Neural crest cell (in vitro differentiated cells): ENCODE measurements at regions not wholly inside any gene's neighbourhood (a gene's known extent, or its start where the extent isn't known, plus 50 kb on each side); places are given as distances from the start of the nearest gene placed in this dataset.

Source experiments
- DNase-seq: peaks from one replicate; pipeline ENCODE4 v3.0.0; 2021; ENCODE audit warnings: low read depth, mixed read lengths, low spot score
- H3K27ac Mint-ChIP-seq: one replicate; pipeline ENCODE4 v1.8.0; 2021; ENCODE audit warnings: mild to moderate bottlenecking, mixed read lengths; ENCODE audit not compliant: unreplicated experiment
- H3K27me3 Mint-ChIP-seq: 2 replicates; pipeline ENCODE4 v1.8.0; 2021; ENCODE audit warnings: low read depth, mild to moderate bottlenecking, mixed read lengths
- H3K36me3 Mint-ChIP-seq: 2 replicates; pipeline ENCODE4 v1.8.0; 2021; ENCODE audit warnings: low read depth, mild to moderate bottlenecking, mixed read lengths
- H3K4me1 Mint-ChIP-seq: 2 replicates; pipeline ENCODE4 v1.8.0; 2021; ENCODE audit warnings: mixed read lengths
- H3K4me3 Mint-ChIP-seq: one replicate; pipeline ENCODE4 v1.8.0; 2021; ENCODE audit warnings: mild to moderate bottlenecking, mixed read lengths
- H3K9me3 Mint-ChIP-seq: 2 replicates; pipeline ENCODE4 v1.8.0; 2021; ENCODE audit warnings: mixed read lengths
- TF ChIP-seq, protein P1 (sequence below): fragments of 200-600 bp; sonication (generic); conservative IDR thresholded peaks from 2 replicates; pipeline ENCODE4 v1.5.0; 2021; ENCODE audit warnings: antibody characterized with exemption, mild to moderate bottlenecking

GRCh38 chr2:238565031-238565430 lies 138.3 kb downstream of the ASB1 start:
- no peak for DNase-seq
- H3K4me1 Mint-ChIP-seq = peaks cover 6% of the 10 kb centered on the region
- no peaks in the 10 kb centered on the region for H3K9me3 Mint-ChIP-seq
- H3K27ac Mint-ChIP-seq = no peak overlapping the region
- TF ChIP-seq, protein P1, sequence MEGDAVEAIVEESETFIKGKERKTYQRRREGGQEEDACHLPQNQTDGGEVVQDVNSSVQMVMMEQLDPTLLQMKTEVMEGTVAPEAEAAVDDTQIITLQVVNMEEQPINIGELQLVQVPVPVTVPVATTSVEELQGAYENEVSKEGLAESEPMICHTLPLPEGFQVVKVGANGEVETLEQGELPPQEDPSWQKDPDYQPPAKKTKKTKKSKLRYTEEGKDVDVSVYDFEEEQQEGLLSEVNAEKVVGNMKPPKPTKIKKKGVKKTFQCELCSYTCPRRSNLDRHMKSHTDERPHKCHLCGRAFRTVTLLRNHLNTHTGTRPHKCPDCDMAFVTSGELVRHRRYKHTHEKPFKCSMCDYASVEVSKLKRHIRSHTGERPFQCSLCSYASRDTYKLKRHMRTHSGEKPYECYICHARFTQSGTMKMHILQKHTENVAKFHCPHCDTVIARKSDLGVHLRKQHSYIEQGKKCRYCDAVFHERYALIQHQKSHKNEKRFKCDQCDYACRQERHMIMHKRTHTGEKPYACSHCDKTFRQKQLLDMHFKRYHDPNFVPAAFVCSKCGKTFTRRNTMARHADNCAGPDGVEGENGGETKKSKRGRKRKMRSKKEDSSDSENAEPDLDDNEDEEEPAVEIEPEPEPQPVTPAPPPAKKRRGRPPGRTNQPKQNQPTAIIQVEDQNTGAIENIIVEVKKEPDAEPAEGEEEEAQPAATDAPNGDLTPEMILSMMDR = no peak
- no peaks in the 10 kb centered on the region for H3K36me3 Mint-ChIP-seq
- H3K4me3 Mint-ChIP-seq = no peak overlapping the region
- H3K27me3 Mint-ChIP-seq = no peaks in the 10 kb centered on the region

GRCh38 chr2:238566001-238566645 lies 139.4 kb downstream of the ASB1 start:
- H3K27me3 Mint-ChIP-seq = no peaks in the 10 kb centered on the region

DNA sequence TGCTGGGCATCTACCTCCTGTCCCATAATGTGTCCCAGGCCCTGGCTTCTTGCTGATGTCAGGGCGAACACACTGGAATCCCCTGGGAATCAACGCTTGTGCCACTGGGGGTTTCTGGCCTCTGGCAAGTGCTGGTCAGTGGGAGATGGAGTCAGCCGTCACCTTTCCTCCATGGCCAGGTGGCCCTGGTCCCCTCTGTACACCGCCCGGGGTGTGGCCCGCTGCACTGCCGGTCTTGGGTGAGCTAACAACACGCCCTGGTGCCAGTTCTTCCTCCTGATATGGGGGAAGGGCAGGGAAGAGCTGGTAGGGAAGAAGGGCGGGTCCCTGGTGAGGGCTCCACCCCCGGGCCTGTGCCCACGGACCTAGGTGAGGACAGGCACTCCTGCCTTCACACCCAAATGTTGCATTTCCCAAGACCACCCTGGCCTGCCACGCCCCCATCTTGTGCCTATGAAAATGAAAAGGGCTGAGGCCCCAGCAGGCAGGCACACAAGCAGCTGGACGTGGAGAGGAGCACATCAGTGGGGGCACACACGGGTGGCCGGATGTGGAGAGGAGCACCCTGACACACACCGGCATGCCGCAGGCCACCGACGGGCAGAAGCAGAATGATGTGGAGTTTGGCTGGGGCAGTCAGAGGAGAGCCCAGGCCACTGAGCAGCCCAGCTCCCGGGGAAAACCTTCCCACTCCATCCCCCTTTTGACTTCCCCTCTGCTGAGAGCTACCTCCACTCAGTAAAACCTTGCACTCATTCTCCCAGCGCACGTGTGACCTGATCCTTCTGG lies 140.5 kb downstream of the ASB1 start:
- Mint-ChIP-seq H3K9me3 (no peaks in the 10 kb centered on the region), H3K4me3 (no peak overlapping the region), H3K27me3 (no peaks in the 10 kb centered on the region), H3K4me1 (peaks cover 15% of the 10 kb centered on the region), H3K27ac (peak overlapping the region; percentile 71), H3K36me3 (no peaks in the 10 kb centered on the region)
- TF ChIP-seq, protein P1 = no peak
- DNase-seq = no peak

More at GRCh38 chr2:238566001-238566645, 139.4 kb downstream of the ASB1 start:
- Mint-ChIP-seq H3K27ac (no peak overlapping the region), H3K4me3 (no peak overlapping the region), H3K36me3 (no peaks in the 10 kb centered on the region), H3K4me1 (peaks cover 15% of the 10 kb centered on the region), H3K9me3 (no peaks in the 10 kb centered on the region)
- TF ChIP-seq, protein P1 = no peak
- DNase-seq = no peak

DNA sequence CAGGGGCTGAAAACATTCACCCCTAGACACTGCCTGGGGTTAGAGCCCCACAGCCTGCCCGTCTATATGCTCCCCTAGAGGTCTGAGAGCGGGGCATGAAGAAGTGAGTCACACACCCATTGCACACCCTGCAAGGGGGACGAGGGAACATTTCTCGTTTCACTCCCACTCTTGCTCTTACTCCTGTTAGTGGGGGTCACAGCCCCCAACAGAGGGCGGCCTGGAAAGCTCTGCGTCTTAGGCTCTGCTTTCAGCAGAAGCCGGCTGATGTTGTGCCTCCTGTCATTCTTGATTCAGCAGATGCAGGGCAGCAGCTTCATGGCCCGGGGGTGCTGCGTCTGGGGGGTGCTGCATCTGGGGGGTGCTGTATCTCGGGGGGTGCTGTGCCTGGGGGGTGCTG lies 141.3 kb downstream of the ASB1 start:
- H3K4me3 Mint-ChIP-seq = no peak overlapping the region
- peaks cover 15% of the 10 kb centered on the region for H3K4me1 Mint-ChIP-seq
- H3K27me3 Mint-ChIP-seq = no peaks in the 10 kb centered on the region
- H3K27ac Mint-ChIP-seq = no peak overlapping the region
- no peak for DNase-seq
- TF ChIP-seq, protein P1 = no peak
- no peaks in the 10 kb centered on the region for H3K9me3 Mint-ChIP-seq
- no peaks in the 10 kb centered on the region for H3K36me3 Mint-ChIP-seq

- no peak overlapping the region for H3K27ac Mint-ChIP-seq
- TF ChIP-seq, protein P1 = no peak
- no peaks in the 10 kb centered on the region for H3K9me3 Mint-ChIP-seq
- no peaks in the 10 kb centered on the region for H3K36me3 Mint-ChIP-seq
- no peak for DNase-seq
- H3K27me3 Mint-ChIP-seq = no peaks in the 10 kb centered on the region
- peaks cover 15% of the 10 kb centered on the region for H3K4me1 Mint-ChIP-seq
- no peak overlapping the region for H3K4me3 Mint-ChIP-seq
Measured at GRCh38 chr2:238568455-238569440, 142.0 kb downstream of the ASB1 start.
